ENCODE measurements at regions not wholly inside any gene's neighbourhood (a gene's known extent, or its start where the extent isn't known, plus 50 kb on each side); places are given as distances from the start of the nearest gene placed in this dataset.

DNA sequence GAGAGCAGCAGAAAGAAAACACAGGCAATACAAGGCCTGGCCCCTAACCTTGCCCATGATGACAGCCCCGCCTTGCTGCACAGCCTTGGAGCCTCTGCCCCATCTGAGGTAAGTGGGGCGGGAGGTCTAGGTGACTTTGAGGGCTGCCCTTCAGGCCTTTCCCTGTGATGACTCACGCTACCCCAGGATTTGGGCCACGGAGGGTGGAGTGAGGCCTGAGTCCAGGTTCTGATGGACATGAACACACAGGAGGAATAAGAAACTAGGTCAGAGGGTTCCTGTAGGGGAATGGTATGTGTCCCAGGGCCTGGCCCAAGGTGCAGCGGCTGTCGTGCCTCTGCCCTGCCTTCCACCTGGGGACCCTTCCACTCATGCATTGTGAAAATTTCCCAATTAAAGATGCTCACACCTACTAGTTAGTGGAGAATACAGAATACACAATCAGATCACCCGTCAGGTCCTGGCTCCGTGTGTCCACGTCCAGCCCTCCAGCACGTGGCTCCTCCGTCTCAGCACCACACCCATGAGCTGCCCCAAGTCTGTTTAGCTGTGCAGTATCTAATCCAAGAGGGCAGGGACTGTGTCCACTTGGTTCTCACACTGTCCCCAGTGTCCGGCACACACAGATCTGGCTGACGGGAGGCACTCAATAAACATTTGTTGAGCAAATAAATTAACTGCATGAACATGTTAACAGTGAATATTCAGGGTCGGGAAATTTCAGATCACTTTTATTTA, 111.0 kb downstream of the CHST1 start:
- DNase-seq (ENCODE audit: low spot score): no peak

DNA sequence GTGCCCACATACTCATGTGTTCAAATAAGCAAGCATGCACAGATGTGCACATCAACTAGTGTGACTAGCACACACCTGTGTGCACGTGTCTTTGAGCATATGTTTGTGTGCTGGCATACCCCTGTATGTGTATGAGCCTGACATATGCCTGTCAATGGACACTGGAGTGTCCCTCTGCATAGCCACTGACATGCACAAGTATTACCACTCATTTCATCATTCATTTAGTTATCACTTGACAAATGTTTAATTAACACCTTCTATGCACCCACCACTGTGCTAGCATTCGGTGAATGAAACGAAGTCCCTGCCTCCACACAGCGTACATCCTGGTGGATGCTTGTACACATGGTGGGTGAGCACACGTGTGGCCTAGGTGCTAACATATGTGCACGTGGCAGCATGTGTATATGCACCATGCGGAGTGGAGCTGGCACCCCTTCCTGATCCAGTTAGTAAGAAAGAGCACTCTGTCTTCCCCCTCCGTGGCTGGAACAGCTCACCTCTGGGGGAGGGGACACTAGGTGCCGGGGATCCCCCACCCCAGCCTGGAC, 112.0 kb downstream of the CHST1 start:
- no peak for DNase-seq (ENCODE audit: low spot score)

DNA sequence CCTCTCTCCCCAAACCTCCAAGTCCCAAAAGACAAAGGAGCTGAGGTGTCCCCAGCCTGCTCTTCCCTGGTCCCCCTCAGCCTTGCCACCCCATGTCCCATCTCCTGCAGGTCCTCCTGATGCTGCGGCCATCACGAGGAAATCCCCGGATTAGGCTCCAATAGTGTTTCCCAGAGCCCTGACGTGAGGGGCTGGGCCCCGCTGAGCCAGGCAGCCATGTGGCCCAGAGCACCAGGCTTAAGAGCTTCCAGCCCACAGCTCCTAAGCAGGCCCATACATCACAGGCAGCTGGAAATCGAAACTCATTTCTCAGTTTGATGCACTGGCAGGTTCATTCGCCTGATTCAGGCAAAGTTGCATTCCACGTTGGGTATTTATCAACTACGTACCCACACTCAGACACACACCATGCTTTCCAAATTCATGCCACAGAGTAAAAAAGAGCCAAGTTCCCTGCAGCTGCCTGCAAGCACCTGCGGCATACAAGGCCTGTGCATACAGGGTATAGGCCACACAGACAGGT, 114.2 kb downstream of the CHST1 start:
- no peak for DNase-seq (ENCODE audit: low spot score)

DNA sequence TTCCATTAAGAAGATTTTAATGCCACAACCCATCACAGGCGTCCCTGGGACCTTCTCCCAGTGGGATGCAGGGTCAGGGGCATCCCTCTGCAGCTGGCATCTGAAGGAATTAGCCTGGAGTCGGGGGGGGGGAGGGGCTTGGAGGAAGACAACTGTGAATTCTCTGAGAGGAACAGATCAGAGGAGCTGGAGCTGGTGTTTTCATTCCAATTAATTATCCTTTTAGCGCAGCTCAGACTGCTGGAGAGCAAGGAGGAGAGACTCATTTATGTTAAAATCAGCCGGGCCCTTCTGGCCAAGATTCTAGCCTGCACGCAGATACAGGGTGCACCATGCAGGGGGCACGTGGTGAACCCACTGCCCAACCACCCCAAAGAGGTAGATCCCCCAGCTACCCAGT, 116.2 kb downstream of the CHST1 start:
- DNase-seq (ENCODE audit: low spot score): no peak

DNA sequence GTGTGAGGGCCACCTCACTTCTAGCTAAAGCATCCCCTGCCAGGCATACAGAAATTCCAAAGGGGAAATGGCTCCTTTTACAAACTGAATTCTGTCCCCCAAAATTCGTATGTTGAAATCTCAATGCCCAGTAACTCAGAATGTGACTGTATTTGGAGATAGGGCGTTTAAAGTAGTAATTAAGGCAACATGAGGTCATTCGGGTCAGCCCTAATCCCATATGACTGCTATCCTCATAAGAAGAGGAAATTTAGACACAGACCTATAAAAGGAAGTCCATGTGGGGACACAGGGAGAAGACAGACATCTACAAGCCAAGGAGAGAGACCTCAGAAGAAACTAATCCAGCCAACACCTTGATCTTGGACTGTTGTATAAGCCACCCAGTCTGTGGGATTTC, 119.1 kb downstream of the CHST1 start:
- DNase-seq (ENCODE audit: low spot score): no peak

DNA sequence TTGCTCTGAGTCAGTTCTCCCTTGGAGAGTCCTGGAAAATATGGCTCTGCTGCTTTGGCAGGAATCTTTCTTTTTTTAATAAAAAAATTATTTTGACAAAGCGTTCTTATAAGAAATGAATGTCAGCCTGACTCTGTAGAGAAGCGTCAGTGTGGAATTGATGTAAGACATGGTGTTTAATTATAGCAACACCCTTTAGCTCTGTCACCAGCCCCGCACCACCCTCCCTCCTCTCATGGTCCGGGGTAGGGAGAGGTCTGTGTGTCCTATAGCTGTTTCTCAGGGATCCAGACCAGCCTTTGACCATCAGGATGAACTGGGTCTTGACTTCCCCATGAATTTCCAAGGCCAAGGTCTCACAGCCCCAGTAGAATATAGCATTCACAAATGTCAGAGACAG, 120.6 kb downstream of the CHST1 start:
- DNase-seq (ENCODE audit: low spot score): no peak

DNA sequence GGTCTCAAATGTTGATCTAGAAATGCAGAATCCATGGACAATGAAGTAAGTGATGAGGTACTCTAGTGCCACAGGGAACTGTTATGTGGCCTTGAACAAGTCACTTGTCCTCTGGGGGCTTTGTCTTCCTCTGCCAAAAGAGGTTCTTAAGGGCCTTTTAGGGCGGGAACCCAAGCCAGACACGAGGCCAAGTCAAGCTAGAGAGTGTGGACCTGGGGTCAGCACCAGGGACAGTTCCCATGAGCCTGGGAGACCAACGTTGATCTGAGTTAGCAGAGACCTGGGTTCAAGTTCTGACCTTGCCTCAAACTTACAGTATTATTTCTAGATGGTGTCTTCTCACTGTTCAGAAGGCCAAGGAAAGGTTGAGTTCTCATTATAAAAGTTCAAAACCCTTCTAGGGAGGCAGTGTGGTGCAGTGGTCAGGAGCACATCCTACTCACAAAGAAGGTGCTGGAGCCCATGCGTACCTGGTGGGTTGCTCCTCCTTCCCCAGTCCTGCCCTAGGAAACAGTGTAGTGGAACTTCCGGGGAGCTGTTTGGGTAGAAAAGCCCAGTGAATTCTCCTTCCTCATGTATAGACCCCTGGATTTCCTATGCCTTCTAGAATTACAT, 121.5 kb downstream of the CHST1 start:
- DNase-seq (ENCODE audit: low spot score): no peak

DNA sequence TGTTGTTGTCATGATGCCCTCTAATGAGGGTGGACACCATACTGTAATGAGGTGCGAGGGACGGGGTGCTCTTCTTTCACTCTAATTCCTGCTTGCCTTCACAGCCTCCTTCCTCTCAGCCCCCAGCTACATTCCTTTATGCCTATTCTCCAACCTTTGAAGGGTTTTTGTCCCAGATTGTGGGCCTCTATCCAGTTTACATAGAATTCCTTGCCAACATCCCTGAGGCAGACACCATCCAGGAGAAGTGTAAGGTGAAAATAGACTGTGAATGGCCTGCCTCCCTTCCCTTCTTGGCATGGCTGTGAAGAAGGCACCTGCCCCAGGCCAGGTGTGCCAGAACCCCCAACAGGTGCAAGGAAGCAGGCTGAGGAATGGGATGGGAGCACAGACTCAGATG, 122.3 kb downstream of the CHST1 start:
- no peak for DNase-seq (ENCODE audit: low spot score)

DNA sequence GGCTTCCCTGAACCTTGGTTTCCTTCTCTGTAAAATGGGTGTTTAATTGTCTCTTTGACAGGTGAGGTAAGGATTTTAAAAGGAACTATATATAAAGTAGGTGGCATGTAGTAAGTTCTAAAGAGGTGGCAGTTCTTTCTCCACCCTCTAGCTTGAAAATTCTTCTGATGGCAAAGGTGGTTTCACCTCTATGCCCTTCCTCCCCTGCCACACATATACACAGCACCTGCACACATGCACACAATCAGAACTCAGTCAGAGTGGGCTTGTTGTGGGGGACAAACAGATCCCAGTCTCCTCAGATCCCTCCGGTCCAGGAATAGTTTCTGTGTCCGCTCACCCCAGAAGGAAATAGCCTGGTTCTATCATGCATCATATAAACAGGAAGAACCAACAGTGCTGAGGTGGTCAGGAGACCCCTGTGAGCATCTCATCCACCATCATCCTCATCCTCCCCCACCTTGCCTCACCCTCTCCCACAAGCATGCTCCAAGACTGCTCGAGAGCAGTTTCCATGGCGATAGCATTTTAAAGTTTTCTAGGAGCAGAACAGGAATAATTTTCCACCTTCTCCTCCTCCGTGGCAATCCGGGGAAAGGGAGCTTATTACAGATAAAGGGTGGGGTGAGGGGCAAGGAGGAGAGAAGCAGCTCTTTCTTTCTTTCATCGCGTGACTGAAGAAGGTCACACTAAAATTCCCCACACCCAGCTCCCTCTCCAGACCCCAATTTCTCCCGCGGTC, 123.6 kb downstream of the CHST1 start:
- DNase-seq (ENCODE audit: low spot score): no peak

DNA sequence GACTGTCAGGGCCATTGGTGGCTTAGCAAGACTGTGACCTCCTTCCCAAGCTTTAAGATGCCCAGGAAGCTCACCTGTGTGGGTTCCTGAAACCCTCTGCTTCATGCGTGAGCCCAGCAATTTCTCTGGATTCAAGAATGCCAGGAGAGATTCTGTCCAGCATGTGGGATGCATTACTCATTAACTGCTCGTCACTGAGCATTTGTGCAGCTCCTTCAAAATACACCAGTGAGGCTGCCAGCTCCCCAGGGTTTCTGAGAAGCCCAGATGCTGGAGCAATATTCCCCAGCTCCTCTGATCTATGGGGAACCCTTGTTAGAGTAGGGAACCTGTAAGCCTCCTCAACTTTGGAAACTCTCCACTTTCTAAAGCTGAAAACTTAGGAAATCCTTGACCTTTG, 126.5 kb downstream of the CHST1 start:
- DNase-seq (ENCODE audit: low spot score): no peak

DNA sequence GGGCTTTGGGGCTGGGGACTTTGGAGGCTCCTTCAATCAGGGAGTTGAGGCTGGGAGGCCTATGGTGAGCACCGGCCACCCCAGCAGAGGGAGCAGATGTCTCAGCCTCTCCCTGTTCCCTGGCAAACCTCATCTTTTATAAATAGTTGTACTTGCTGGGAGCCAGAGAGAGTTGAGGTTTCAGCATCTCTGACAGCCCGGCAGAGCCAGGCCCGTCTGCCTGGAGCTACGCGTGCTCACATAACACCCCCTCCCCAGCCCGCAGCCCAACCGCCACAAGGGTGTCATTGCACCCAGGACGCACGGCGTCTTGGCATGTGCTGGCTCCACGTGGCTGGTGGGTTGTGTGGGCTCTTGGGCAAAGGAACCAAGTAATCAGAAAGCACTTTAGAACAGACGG, 127.1 kb downstream of the CHST1 start:
- no peak for DNase-seq (ENCODE audit: low spot score)

DNA sequence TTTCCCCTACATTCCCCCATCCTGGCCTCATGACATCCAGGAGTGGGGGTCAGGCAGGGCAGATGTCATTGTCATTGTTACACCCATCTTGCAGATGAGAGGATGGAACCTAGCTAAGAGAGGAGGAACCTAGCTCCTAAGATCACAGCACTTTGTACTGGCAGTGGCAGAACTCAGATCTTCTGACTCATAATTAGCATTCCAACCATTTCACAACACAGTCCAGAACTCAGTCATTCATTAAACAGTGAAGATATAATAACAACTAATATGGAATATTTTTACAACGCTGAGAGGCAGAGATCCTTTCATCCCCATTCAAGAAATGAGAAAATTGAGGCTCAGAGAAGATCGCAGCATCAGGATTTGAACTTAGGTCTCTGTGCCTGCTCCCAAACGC, 127.8 kb downstream of the CHST1 start:
- DNase-seq (ENCODE audit: low spot score): no peak

DNA sequence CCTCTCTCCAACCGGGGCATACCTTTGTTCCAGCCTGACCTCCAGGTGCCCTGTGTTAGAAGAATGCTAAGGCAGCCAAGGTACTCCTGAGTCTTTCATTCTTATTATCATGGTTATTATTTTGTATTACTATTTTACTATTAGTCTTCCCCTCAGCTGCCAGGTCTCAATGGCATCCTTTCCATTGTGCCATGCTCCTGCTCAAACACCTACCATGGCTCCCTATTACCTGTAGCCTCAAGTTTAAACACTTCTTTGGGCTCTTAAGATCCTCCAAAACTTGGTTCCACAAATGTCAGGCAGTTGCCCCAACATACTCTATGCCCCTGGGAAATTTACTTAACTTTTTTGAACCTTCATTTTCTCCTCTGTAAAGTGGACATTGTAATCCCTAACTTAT, 130.4 kb downstream of the CHST1 start:
- DNase-seq (ENCODE audit: low spot score): no peak

DNA sequence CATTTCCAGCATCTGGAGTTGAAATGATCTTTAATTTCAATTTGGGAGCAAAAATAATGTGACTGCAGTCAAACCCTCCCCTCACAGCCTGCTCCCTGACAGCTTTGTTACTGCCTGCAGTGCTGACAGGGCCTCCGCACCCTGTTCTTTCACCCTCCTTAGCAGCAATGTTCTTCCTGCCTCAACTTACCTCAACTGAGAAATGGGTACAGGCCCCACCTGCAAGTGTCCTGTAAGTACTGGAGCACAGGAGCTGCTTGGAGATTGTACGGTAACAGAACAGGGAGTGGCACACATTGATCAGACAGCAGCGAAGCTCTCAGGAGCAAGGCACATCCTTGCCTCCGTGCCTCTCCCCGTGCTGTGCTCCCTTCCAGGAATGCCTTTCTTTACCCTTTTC, 131.3 kb downstream of the CHST1 start:
- no peak for DNase-seq (ENCODE audit: low spot score)

DNA sequence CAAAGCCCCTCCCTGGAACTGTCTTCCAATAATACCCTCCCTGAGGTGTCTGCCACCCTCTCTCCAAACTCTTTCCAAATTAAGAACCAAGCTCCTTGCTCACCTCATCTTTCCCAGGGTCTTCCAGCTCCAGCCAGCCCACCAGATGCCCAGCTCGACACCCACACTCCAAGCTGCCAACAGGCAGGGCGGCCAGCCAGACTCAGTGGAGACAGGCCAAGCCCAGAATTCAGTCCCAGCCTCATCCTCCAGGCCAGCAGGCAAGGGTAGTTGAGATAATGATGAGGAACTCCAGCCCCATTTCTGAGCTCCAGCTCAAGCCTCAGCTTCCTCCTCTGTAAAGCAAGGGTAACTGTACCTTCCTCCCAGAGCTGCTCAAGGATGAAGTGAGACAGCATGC, 132.9 kb downstream of the CHST1 start:
- no peak for DNase-seq (ENCODE audit: low spot score)

DNA sequence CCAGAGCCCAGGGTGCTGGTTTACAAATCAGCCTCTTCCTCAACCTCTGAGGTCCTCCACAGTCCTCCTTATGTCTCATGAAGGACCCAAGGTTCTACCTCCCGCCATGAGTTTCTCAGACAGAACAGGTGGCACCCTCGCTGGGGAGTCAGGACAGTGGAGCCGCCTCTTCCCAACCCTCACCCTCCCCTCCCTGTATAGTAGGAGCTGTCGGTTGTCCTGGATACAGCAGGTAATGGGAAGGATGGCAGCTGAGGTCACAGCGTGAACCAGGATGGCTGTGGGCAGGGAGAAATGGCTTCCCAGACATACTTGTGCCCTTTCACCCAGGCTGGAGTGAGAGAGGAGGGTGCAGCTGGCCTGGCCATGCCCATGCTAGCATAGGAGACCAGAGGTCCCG, 134.6 kb downstream of the CHST1 start:
- DNase-seq (ENCODE audit: low spot score): no peak

DNA sequence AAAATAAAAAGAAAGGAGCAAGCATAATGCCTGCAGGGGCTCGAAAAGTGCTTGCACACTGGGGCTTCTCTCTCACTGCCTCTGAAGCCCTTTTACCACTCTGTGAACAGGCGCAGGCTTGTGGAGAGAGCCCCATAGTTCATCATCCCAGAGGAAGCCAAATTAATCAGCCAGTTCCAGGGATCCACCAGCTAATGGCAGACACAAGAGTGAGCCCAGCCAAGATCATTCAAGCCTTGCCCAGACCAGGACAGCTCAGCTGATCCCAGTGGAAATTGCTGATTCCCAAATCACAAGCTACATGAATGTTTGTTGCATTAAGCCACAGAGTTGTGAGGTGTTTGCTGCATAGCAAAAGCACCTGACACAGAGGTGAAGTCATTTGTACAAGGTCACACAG, 135.3 kb downstream of the CHST1 start:
- DNase-seq (ENCODE audit: low spot score): no peak

DNA sequence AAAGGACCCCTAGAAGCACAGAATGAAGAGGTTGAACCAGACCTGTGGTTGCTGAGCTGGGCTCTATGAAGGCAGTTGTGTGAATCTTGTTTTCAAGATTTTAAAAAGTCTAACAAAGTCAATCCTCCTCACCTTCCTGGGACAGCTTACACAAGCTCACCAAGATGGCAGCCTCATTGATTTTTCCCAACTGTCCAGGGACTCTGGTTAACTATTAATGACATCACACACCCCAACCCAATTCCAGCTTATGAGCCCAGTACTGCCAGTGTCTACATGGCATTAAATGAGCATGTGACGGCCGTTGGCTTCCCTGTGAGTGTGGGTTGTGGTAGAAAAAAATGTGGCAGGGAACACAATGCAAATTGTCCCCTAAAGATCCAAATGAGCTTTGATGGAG, 137.0 kb downstream of the CHST1 start:
- no peak for DNase-seq (ENCODE audit: low spot score)

DNA sequence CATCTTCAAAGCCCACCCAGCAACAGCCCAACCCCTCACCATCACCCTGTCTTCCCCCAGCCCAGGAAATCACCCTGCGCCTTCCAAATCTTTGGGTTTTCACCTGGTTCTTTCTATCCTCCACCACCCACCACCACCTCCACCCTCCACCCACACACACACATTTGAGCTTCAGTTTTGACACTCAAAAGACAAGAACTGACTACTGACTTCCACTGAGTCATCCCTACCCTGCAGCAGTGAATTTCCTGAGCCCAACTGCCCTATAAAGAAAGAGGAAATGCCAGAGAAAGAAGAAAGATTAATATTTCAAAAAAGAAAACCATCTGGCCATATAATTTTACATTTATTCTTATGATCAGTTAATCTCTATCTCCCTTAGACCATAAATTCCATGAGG, 137.5 kb downstream of the CHST1 start:
- no peak for DNase-seq (ENCODE audit: low spot score)

DNA sequence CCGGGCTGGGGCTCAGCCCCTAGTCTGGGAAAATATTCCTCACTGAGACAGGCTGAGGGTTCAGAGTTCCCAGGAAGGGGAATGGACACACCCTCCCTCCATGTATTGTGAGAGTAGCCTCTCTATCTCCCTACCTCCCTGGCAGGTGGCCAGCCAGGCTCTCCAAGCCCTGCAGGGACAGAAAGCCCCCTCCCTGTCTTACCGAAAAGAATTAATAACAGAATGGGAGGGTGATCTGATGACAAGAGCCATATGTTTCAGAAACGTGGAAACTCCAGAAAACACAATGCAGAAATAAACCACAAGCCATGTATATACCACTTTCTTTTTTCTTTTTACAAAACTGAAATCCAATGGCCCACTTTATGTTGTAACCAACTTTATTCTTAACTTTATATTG, 140.0 kb downstream of the CHST1 start:
- no peak for DNase-seq (ENCODE audit: low spot score)

DNA sequence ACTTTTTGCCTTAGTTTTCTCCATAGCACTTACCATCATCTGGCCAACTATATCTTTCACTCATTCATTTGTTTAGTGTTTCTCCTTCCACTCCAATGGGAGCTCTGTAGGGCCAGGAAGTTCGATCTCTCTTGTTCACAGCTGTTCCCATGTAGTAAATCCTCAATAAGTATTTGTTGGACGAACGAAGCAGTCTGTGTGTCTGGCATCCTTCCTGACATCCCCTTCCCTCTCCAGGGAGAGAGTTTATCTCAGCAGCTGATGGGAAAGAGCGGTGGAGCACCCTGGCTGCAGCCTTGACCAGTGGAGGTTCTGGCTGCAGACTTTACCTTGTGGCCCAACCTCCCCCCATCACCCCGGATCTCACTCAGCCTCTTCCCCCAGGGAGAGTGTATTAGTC, 141.7 kb downstream of the CHST1 start:
- DNase-seq (ENCODE audit: low spot score): no peak

DNA sequence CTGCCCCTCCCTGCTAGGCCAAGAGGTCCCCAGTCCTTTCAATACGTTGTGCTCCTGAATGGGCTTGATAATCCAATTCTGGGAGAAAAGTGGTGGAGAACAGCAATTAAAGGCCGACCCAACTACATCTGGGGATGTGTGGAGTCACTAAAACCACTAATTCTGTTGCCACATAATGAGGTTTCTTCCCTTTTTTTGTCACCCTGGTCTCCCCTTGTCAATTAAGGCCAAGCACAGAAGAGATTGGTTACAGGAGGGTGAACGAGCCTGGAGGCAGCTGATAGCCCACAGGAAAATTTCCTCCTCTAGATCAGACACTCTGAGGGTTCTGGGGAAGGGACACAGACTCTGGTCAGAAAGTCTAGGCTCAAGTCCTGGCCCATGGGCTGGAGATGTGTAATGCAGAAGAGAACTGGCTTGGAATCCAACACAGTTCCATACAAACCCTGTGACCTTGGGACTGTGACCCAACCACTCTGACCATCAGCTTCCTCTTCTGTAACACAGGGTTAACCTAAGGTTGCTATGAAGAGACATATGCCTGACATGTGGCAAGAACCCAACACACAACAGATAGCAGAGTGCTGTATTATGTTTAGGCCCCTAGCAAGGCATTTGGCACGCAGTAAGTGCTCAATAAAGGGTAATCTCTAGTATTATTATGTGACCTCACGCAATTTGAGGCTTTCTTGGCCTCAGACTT, 146.4 kb downstream of the CHST1 start:
- no peak for DNase-seq (ENCODE audit: low spot score)
